DMS153 treated with DMSO at 0.1 percent for 48 hours (cell line): ENCODE measurements at regions not wholly inside any gene's neighbourhood (a gene's known extent, or its start where the extent isn't known, plus 50 kb on each side); places are given as distances from the start of the nearest gene placed in this dataset.
"Not testable (repeated sequence)": the region's sequence is repeated elsewhere in the genome, so short reads cannot be mapped to it uniquely, and the experiment has no call there.

Experiments used
- DNase-seq: peaks from one replicate; lab custom pipeline; 2025; ENCODE audit not compliant: unreplicated experiment; lab: John Stamatoyannopoulos, UW

DNA sequence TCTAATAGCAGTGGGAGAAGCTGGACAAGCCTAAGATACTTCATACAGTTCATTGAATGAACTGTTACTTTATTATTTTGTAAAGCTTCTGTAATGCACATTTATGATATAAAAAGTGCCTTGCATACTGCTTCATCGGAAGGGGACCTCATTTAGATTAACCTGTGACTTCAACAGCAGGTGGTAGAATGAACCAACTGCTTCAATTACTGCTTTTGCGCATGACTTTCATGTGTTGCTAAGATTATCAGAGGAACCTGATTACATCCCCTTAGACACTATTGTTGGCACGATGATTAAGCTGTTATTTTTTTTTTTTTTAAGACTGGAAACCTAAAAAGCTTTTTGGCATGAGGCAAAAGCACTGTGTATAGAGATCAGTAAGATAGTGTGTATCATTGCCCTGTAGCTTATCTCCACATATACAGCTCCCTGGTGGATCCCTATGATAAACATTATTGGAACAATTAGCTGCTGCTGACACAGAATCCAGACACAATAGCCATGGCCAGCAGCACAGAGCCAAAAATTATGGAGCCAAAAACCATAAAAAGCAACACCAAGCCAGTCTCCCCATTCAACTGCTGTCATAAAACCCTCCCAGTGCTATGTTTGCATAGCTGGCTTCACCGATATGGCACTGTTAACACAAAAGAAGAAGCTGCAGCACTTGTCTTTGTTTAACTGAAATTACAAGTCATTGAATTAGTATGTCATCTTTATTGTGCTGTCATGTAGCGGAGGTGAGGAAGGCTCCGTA lies 731.6 kb upstream of the MMS22L start:
- DNase-seq, result peak; percentile 95

GRCh38 chr6:98016565-98016964 lies 733.5 kb upstream of the MMS22L start:
- DNase-seq, result no peak

GRCh38 chr6:98020222-98020621 lies 737.2 kb upstream of the MMS22L start:
- DNase-seq, result no peak

GRCh38 chr6:98024359-98024758 lies 741.3 kb upstream of the MMS22L start:
- DNase-seq, result no peak

- DNase-seq, result no peak
Measured at GRCh38 chr6:98027898-98028297, 744.9 kb upstream of the MMS22L start.

GRCh38 chr6:98033617-98034016 lies 750.6 kb upstream of the MMS22L start:
- no peak for DNase-seq

- no peak for DNase-seq
Measured at GRCh38 chr6:98036344-98036923, 753.4 kb upstream of the MMS22L start.

DNA sequence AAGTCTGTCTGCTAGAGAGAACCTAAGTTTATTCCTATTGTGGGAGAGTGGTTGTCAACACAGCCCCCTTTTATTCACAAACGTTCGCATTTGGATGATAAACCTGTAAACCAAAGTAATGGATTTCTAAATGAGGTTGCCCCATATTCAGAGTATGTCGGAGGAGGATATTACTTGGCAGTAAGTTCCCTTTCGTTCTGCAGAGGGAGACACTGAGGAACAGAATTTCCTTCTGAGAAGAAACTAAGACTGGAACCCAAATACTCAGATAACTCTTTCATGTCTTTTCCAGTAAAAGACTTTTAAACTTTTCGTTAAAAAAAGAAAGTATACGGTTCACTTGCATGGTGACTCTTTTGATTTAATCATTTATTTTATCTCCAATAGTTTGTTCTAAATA lies 754.6 kb upstream of the MMS22L start:
- no peak for DNase-seq

GRCh38 chr6:98039443-98039842 lies 756.4 kb upstream of the MMS22L start:
- DNase-seq, result no peak

- no peak for DNase-seq
Measured at GRCh38 chr6:98039904-98040607, 757.0 kb upstream of the MMS22L start.

GRCh38 chr6:98041056-98041455 lies 758.0 kb upstream of the MMS22L start:
- DNase-seq, result no peak

DNA sequence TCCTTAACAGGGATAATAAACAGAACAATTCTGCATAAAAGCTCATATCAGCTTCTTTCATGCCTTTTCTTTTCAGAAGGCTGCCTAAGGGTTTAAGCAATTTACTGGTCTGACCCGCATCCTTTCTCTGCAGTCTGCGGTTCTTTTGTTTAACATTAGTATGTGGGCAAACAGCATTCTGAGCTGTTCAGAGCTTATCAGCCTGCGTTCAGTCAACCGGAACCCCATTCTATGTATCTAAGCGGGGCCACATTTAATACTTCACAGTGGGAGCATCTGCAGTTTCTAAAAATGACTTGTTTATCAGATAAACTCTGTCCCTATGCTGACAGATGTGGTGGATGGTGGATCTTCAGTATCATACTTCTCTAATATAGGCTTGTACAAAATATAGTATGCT lies 758.9 kb upstream of the MMS22L start:
- peak; percentile 57 for DNase-seq

DNA sequence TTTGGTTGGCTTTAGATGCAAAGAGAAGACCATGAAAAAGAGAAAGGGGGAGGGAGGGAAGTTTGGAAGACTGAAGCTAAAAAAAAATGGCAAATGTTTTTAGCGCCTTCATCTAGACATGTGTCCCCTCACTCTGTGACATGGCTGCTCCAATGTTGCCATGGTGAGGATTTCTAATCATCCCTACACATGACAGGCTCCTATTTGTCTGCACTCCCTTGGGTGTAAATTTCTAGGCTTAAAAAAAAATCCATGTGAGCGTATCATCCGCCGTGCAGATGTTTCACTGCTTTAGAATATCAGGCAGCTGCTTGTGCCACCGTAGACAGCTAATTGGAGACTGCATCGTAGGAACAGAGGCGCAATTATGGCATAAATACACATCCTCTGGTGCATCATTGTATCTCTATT lies 761.1 kb upstream of the MMS22L start:
- no peak for DNase-seq

DNA sequence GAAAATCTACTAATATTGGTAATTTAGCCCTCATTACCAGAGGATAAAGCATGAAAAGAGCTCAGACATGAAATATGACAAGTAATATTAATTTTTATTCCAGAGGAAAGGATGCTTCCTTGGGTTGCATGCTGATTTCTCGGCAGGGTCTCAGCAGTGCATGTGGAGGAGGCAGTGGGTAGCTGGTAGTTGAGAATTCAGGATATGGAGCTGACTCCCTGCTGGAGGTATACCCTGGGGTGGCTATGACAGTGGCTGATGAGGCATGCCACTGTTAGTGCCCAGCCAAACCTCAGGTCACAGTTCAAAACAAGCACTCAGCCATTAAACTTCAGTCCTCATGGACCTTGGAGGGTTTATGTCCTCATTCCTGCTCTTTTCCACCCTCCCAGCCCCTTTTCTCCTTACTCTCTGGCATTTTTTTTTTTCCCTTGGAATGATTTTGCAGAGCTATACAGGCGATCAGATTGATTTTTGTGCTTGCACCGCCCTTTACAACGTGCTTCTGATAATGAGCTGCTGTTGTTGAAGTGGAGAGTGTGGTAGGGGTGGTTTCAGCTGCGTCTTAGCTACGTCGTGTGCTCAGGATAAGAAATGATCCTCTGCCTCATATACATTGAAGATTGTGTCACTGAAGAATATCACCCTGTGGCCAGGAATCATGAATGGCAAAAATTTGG lies 761.9 kb upstream of the MMS22L start:
- DNase-seq, result no peak

DNA sequence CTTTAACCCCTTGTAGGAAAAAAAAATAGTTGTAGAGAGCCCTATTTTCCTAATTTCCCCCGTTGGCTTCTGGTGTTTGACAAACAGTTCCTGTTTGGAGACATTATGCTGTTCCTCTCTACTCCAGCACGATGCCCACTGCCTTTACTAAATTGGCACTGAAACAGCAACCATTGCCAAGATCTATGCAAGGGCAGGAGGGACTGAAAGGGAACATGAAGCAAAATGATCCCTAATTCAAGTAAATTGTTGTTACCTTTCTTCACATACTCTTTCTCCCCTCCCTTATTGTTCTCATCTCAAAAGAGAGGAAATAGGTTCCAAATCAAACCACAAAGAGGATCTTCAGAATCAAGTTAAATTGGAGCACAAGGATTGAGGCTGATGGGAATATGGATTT lies 764.1 kb upstream of the MMS22L start:
- no peak for DNase-seq

GRCh38 chr6:98047871-98048270 lies 764.9 kb upstream of the MMS22L start:
- DNase-seq, result no peak

GRCh38 chr6:98054453-98054852 lies 771.4 kb upstream of the MMS22L start:
- no peak for DNase-seq

DNA sequence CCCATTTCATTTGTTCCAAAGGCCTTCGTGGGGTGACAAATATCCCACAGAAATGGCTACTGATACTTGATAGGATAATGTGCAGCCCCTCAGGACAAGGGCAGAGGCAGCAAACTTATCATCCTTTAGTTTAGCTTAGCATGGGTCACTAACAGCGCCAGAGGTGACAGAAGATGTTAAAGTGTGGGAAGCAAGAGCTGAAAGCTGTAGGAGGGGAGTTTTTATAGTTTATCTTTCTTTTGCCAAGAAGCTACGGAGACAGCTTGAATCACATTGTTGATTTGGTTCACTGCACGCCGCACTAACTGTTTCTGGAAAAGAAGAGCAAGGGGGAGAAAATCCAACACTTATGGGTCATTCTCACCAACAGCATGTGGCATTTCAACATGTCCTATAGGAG lies 773.9 kb upstream of the MMS22L start:
- DNase-seq, result no peak

- DNase-seq, result no peak
Measured at GRCh38 chr6:98067375-98067774, 767.0 kb upstream of the POU3F2 start.

DNA sequence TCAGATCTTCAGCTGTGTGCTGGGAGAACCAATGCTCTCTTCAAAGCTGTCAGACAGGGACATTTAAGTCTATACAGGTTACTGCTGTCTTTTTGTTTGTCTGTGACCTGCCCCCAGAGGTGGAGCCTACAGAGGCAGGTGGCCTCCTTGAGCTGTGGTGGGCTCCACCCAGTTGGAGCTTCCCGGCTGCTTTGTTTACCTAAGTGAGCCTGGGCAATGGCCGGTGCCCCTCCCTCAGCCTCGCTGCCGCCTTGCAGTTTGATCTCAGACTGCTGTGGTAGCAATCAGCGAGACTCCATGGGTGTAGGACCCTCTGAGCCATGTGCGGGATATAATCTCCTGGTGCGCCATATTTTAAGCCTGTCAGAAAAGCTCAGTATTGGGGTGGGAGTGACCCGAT lies 745.8 kb upstream of the POU3F2 start:
- DNase-seq, result not testable (repeated sequence)

- no peak for DNase-seq
Measured at GRCh38 chr6:98092331-98092730, 742.0 kb upstream of the POU3F2 start.

DNA sequence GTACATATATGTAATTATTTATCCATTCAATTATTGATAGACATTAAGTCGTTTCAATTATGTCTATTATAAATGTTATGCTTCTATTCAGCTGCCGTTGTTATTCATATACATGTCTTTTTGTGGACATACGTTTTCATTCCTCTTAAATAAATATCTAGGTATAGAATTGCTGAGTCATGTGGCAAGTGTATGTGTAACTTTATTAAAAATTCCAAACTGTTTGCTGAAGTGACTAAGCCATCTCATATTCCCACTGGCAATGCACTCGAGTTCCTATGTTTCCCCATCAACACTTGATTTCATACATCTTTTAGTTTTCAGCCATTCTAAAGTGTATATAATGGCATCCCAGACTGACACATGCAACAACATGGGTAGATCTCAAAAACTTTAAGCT lies 739.7 kb upstream of the POU3F2 start:
- no peak for DNase-seq
